ENCODE measurements at regions not wholly inside any gene's neighbourhood (a gene's known extent, or its start where the extent isn't known, plus 50 kb on each side); places are given as distances from the start of the nearest gene placed in this dataset.

GRCh38 chr12:125220404-125221273, 155.4 kb downstream of the AACS start:
- TF ChIP-seq CTCF (IDR thresholded peaks at IDR 0.05) (no peak), EZH2 (IDR thresholded peaks at IDR 0.05) (no peak)
